H4 (cell line): ENCODE measurements at regions not wholly inside any gene's neighbourhood (a gene's known extent, or its start where the extent isn't known, plus 50 kb on each side); places are given as distances from the start of the nearest gene placed in this dataset.

Experiments
- DNase-seq: peaks from one replicate; pipeline ENCODE4 v3.0.0-alpha.2; 2015; ENCODE audit warnings: low spot score

DNA sequence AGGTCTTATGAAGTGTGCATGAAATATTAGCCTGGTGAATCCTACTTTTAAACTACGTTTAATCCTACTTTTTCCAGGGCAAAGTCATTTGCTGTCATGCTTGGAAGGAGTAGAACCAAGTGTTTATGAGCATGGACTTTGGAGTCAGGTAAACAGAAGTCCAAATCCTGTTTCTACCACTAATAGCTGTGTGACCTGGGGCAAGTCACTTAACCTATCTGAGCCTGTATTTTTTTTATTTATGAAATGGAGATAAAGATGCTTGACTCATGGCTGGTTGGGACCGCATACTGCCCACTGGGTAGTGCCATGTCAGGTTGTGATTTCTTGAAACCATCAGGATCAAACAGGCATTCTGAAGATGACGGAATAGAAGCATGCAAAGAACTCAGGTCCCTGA lies 249.6 kb downstream of the BAMBI start:
- no peak for DNase-seq

DNA sequence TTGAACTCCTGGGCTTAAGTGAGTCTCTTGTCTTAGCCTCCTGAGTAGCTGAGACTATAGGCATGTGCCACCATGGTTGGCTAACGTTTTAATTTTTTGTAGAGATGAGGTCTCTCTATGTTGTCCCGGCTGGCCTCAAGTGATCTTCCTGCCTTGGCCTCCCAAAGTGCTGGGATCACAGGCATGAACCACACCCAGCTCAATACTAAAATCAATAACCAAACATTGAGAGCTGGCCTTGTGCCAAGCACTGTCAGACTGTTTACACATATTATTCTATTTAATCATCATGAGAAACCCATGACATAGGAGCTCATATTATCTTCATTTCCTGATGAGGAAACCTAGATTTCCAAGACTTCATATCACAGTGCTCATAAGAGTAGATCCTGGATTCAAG lies 251.2 kb downstream of the BAMBI start:
- no peak for DNase-seq

DNA sequence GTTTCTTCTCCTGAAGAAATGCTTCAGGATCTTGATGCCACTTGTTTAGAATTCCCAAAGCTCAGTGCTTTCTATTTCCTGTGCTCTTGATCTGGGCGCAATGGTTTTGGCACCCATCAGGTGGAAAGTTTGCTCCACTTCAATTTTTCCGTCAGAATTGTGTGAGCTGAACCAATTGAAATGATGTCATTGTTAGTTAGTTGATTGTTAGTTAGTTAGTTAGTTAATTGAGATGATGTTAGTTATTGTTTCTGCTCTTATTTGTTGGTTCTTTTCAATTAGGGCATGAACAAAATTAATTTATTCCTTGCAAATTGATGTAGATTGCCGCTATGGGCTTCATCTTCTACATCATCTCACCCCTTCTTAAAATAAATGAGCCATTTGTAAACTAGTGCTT lies 252.6 kb downstream of the BAMBI start:
- DNase-seq, result no peak

DNA sequence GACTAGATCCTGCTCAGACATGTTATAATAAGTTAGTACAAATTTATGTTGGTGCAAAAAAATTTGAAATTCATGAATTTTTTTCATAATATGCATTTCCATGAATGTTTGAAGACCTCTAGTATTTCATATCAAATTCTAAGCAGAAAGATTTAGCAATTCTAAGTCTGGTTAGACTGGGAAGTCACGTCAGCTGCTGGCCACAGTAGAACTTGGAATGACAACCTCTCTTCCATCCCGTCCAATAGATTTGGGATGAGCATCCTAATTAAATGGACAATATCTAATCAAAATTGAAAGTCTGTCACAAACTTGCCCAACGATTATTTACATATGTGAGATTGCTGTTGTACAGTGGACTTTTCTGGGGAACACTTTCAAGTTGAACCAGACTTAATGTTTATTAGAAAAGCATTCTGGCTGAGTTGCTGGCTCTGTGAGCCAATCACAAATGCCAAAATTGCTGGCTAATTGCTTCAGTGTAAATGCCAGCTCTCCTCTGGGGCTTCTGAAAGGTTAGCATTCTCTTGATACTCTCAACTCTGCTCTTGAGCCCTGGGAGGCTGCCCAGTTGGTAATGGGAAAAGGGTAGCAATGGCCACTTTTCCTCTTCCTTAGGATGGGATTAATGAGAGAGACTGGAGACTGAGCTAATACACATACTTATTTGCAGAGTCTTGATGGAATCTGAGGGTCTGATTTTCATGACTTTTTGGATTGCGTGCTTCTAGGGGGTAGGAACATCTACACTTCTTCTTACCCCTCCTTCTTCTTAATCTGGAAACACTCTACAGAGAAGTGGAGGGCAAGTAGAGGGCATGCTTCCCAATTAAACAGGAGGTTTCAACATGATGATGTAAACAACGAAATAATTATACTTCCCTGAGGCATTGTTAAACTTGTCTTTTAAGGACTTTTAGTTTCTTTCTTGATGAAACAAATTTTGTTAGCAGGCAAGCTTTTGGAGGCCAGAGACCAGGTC lies 253.5 kb downstream of the BAMBI start:
- no peak for DNase-seq

DNA sequence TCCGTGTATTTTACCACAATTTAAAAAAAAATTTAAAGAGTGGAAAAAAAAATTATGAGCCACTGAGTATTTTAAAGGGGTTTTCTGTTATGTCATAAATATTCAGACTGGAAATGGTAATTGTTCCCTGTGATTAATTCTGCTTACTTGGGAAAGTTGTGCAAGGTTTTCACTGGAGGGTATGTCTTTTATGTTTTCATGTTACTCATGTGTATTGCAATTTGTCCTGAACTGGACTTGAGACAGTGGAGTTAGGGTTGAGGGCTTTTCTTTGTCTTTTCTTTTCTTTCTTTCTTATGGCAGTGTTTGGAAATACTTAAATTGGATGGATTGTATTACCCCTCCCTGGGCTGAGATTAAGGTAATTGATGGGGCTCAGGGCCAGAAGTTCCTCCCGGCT lies 257.7 kb downstream of the BAMBI start:
- DNase-seq, result no peak

DNA sequence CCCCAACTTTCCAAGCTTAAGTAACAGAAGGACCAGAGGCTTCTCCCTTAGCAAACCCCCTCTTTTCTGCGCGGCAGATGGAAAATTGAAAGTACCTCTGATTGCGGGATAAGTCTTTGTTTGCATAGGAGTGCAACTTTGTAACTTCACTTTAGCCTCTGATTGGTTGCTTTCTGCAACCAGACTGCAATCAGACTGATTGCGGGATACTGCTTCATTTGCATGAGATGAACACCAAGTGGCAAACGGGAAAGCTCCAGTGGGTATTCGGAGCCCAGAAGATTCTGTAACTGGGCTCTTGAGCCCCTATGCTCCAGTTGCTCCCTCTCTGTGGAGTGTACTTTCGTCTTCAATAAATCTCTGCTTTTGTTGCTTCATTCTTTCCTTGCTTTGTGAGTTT lies 260.6 kb downstream of the BAMBI start:
- no peak for DNase-seq

DNA sequence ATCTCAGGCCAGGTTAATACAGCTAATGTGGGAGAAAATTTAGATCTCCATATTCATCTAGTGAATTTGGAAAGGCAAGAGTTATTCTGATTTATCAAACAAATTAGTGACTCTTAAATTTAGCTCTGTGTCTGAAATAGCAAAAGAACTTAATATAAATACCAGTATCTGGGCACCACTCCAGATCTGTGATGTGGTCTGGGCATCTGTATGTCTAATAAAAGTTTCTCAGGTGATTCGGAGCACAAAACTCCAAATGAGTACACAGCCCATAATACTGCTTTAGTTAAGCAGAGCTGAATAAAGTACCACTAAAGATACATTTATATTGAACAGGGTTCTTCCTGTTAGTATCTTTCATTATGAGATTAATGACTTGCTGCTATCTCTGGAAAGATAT lies 261.4 kb downstream of the BAMBI start:
- DNase-seq, result no peak

DNA sequence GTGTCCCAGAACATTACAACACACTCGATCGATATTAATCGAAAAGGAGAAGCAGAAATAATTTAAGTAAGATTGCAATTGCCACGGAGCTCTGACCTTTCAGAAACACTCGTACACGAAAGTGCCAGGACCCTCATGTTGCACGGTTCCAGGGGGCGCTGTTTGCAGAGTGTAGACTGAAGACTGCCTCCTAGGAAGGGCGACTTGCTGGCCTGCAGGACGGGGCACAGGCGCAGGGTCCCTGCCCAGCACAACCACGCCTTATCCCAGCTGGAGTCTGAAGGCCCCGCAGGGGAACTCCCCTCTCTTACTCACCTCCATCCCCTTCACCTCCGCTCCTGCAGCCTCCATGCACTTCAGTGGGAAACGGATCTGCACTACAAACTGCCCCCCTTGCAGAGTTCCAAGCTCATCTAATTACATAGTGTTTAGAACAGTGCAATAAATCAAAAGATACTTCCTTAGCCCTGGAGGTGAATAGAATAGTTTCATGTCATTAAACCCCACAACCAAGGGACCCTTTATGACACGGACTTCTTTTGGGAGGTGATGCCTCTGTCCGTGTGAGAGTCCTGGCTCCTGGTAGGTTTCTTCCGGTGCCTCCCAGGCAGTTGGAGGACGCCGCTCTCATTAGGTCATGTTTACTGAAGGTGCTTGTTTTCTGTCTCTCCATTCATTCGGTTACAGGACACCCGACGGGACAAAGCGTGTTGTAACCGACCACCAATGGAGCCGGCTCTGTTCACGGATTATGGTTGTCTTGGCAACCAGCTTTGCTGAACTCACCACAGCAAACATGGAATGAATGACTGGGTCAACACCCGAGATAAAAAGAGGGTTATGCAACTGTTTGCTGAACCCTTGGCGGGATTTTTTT lies 262.2 kb downstream of the BAMBI start:
- peak; percentile 93 for DNase-seq

DNA sequence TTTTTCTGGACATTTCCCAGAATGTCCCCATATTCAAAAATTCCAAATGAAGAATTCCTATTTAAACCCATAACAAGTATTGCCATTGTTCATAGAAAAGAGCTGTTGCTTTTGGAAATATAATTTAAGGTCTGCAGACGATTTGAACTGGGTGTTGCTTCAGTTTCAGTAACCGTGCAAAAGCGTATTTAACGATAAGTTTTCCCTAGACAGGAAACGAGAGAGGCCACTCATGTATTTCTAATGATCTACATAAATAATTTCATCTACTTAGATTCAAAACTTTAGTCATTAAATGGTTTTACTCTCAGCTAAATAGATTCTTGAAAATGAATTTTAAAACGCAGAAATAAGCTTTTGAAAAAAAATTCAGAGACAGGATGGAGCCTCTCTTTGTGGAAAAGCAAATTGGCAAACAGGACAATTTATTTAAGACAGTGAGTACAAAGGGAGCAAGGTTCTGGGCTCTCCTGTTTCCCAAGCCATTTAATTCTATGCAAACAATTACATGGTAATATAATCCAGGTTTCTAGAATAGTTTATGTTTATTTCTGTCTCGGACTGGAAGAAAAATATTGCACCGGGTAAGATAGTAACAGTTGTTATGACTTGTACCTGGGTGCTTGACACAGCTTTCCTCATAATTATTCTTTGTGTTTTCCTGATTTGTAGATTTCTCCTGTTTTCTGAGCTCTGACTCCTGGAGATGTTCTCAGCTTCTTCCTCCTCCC lies 263.0 kb downstream of the BAMBI start:
- DNase-seq, result no peak

DNA sequence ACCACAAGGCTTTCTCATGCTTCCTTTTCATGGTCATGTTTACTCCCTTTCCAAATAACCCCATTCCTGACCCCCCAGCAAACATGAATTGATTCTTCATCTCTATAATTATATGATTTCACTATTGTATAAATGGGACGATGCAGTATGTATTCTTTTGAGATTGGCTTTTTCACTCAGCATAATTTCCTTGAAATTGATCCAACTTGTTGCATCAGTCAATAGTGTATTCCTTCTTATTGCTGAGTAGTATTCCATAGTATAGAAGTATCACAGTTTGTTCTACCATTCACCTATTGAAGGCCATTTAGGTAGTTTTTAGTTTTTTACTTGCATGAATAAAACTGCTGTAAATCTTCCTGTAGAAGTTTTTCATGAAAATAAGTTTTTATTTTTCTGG lies 264.7 kb downstream of the BAMBI start:
- DNase-seq, result no peak

DNA sequence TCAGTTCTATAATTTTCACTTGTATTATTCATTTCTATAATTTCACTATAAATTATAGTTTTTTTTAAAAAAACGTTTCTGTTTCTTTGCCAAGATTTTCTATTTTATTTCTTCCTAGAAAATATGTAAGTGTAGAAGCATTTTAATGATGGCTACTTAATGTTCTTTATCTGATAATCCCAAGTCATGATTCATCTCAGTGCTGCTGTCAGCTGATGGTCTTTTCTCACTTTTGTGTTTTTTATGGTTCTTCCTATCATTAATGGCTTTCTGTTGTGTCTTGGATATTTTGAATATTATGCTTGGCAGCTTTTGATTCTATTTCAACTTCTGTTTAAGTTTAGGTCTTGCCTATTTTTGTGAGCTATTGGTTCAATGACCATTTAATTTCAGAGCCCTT lies 268.6 kb downstream of the BAMBI start:
- no peak for DNase-seq

DNA sequence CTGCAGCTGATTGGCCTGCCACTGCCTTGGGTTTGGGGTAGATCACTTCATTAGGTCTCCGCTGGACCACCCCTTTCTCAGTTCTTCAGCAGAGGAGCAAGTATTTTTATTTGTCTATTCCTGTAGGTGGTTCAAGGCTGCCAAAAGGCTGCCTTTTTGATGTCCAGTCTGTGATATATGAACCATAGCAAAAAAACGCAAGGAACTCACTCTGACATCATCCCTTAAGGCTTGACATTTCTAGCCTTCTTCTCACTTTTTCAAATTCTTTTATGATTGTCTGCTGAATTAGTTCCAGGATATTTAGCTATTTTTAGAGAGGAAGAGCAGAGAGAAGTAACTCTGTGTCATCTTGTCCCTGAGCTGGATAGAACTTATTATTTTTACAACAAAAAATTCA lies 269.2 kb downstream of the BAMBI start:
- no peak for DNase-seq

DNA sequence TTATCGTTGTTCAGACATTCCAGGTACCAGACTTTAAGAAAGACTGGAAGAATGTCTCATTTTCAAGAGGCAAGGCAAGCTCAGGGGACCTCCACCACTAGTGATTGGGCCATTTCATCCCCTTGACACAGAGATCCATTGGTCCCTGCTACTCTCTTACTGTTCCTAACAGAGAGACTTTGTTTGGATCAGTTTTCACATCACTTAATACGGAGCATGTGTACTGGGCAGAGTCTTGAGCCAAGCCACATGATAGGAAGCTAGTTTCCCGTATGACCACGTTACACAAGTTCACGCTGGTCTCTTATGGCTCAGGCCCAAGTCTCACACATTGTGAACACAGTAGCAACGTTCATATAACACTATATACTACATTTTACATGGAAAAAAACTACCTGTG lies 269.9 kb downstream of the BAMBI start:
- no peak for DNase-seq

DNA sequence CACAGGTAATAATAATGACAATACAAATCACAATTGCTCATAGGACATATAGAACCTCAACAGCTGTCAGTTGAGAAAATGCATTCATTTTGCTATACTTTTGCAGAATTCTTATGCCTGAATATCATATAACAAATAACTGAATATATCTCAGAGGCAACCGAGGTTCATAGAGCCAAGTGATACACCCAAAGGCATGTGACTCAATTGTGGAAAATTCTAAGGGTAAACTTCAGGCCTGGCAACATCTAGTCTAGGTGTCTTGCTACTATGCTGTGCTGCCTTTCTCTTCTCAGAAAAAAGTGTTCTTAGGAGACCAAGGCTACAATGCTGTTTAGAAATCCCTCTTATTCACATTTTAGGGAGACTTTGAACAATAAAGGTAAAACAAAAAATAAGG lies 270.7 kb downstream of the BAMBI start:
- no peak for DNase-seq

DNA sequence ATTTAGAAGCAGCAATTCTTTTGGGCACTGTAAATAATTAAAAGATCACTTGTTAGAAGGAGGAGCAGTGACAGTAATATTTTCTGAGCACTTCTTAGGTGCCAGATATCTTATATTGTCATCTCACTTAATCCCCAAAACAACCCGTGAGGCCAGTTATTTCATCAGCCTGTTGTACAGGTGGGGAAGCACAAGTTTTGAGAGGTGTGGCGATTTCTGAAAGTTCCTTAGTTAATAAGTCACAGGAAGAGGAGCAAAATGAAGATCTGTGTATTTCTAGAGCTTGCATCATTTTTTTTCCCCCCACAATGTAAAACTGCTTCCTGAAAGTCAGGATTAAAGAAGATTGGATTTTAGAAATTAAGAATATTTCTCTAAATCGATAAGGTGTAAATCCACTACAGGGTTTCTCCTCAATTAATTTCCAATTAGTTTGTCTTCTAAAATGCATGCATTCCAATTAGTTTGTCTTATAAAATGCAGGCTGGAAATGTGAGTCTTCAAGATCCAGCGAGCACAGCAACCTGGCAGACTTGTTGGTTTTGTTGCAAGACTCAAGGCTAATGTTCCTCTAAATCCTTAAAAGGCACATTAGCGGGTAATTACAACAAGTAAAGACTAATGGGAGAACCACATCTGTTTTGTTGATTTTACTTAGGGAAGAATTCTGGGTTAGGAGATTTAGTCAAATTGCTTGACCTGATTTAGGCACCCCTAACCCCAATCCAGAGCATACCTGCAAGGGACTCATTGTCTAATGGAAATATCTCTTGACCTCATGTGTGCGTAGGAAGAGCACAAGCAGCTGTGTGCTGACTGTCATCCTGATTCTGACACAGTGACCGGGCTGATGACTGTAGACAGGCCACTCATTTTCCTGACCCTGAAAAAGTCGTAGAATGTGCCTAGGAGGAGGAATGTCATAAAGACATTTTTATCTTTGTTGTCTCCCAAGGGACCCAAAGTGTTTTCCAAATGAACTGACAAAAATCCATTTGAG lies 272.0 kb downstream of the BAMBI start:
- no peak for DNase-seq

DNA sequence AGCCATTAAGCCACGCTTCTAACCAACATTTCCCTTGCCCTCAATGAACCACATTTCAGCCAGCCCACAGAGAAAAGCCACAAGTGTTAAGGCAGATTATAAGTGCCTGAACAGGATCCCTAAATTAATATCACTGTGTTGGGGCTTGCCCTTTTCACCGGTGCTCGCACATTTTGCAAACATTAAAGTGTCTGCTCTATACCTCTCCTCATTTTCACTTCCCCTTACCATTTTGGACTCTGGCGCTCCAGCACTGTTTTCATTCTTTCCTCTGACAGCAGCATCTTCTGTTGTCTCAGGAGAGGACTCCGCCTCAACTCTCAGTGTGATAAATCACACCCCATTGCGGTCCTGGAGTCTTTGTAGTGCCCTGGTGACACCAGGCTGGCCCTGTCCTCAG lies 274.2 kb downstream of the BAMBI start:
- DNase-seq, result no peak

DNA sequence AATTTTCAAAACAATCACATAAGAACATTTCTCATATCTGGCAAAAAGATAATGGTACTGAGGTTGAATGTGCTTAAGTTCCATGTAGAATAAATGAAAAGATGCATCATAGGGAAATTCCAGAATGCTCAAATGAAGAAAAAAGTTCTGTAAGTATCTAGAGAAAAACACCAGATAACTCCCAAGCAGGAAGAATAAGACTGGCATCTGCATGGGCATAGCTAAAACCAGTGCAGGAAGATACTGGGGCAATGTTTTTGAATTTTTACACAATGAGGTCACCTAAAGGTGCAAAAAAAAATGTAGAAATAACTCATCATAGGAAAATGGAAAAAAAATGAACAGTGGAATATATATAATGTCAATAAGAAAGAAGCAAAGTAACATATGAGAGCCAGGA lies 275.2 kb downstream of the BAMBI start:
- no peak for DNase-seq

DNA sequence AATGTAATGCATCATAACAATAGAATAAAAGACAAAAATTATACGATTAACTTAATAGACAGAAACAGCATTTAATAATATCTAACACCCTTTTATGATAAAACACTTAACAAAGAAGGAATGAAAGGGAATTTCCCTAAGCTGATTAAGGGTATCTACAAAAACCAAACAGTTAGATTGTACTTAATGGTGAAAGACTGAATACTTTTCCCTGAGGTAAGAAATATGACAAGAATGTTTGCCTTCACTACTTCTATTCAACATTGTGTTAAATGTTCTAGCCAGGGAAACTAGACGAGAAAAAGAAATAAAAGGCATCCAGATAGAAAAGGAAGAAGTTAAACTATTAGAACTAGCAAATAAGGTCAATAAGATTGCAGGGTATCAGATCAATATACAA lies 276.9 kb downstream of the BAMBI start:
- no peak for DNase-seq

DNA sequence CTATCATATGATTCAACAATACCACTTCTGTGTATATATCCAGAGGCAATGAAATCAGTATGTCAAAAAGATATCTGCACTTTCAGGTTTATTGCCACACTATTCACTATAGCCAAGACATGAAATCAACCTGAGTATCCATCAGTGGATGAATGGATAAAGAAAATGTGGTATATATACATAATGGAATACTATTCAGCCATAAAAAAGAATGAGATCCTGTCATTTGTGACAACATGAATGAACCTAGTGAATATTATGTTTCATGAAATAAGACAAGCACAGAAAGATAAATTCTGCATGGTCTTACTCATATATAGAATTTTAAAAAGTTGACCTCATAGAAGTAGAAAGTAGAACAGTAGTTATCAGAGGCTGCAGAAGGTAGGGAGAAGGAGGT lies 281.1 kb downstream of the BAMBI start:
- DNase-seq, result no peak

DNA sequence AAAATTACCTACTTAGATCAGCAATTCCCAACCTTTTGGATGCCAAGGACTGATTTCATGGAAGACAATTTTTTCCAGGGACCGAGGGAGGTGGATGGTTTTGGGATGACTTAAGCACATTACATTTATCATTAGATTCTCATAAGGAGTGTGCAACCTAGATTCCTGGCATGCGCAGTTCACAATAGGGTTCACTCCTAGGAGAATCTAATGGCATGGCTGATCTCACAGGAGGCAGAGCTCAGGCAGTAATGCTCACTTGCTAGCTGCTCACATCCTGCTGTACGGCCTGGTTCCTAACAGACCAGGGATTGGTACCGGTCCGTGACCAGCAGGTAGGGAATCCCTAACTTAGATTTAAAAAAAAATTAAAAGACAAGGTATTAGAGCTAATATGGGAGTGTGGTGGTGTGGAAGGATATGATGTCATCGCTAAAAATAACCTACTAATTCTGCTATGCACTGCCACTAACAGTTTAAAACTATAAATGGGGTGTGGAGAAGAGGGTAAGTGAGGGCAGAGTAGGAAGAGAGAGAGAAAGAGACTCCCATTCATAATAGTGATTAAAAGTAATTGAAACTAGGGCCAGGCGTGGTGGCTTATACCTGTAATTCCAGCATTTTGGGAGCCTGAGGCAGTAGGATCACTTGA lies 282.7 kb downstream of the BAMBI start:
- DNase-seq, result no peak
